Loucy (cell line): ENCODE measurements at regions not wholly inside any gene's neighbourhood (a gene's known extent, or its start where the extent isn't known, plus 50 kb on each side); places are given as distances from the start of the nearest gene placed in this dataset.

Experiments used
- H2AFZ ChIP-seq: fragments of 200-600 bp; sonication (generic); 2 replicates; pipeline ENCODE4 v1.6.0; 2016; ENCODE audit warnings: antibody characterized with exemption, mild to moderate bottlenecking, low read length, moderate library complexity
- H3F3A ChIP-seq: fragments of 200-600 bp; 2 replicates; pipeline ENCODE4 v1.6.0; 2016; ENCODE audit warnings: antibody characterized with exemption, low read depth, mild to moderate bottlenecking
- H3K27me3 ChIP-seq: fragments of 200-600 bp; sonication (generic); 2 replicates; pipeline ENCODE4 v1.6.1; 2014; ENCODE audit warnings: low read length, mild to moderate bottlenecking; ENCODE audit not compliant: insufficient read depth, poor library complexity, severe bottlenecking
- H3K36me3 ChIP-seq: fragments of 200-600 bp; sonication (generic); 2 replicates; pipeline ENCODE4 v1.6.1; 2016; ENCODE audit warnings: low read length; ENCODE audit not compliant: insufficient read depth
- H3K4me1 ChIP-seq: fragments of 200-600 bp; sonication (generic); 2 replicates; pipeline ENCODE4 v1.5.1; 2014; ENCODE audit warnings: low read length, mild to moderate bottlenecking; ENCODE audit not compliant: insufficient read depth, poor library complexity, severe bottlenecking
- H3K4me2 ChIP-seq: fragments of 200-600 bp; sonication (generic); 2 replicates; pipeline ENCODE4 v1.6.0; 2014; ENCODE audit warnings: antibody characterized with exemption, low read length, low read depth, mild to moderate bottlenecking; ENCODE audit not compliant: poor library complexity, severe bottlenecking
- H3K4me3 ChIP-seq: fragments of 200-600 bp; sonication (generic); 2 replicates; pipeline ENCODE4 v1.5.1; 2014; ENCODE audit warnings: low read length, mild to moderate bottlenecking, mixed read lengths; ENCODE audit not compliant: poor library complexity, severe bottlenecking
- H3K79me2 ChIP-seq: fragments of 200-600 bp; sonication (generic); 2 replicates; pipeline ENCODE4 v1.6.1; 2014; ENCODE audit warnings: low read length; ENCODE audit not compliant: insufficient read depth
- H3K9ac ChIP-seq: fragments of 200-600 bp; sonication (generic); 2 replicates; pipeline ENCODE4 v1.6.0; 2014; ENCODE audit warnings: mild to moderate bottlenecking, low read depth, low read length, moderate library complexity; ENCODE audit not compliant: poor library complexity, severe bottlenecking
- H3K9me2 ChIP-seq: fragments of 200-600 bp; sonication (generic); replicated peaks from 2 replicates; pipeline ENCODE4 v1.6.1; 2016; ENCODE audit warnings: low read depth, low read length, mixed read lengths
- H3K9me3 ChIP-seq: fragments of 200-600 bp; sonication (generic); 2 replicates; pipeline ENCODE4 v1.6.1; 2014; ENCODE audit warnings: mild to moderate bottlenecking, antibody characterized with exemption, low read length, low read depth; ENCODE audit not compliant: insufficient read depth
- H4K20me1 ChIP-seq: fragments of 200-600 bp; sonication (generic); 2 replicates; pipeline ENCODE4 v1.6.0; 2014; ENCODE audit warnings: antibody characterized with exemption, low read length, mild to moderate bottlenecking; ENCODE audit not compliant: insufficient read depth, poor library complexity, severe bottlenecking
- CTCF ChIP-seq: fragments of 200-600 bp; sonication (generic); conservative IDR thresholded peaks from 2 replicates; pipeline ENCODE4 v1.5.1; 2014; ENCODE audit warnings: mild to moderate bottlenecking, antibody characterized with exemption, low read length
- EZH2phosphoT487 ChIP-seq: fragments of 200-600 bp; IDR thresholded peaks from 2 replicates; pipeline ENCODE4 v1.6.1; 2018; ENCODE audit warnings: antibody characterized with exemption, mild to moderate bottlenecking, moderate library complexity, borderline replicate concordance

- Histone ChIP-seq H3K27me3 (no peaks in the 10 kb centered on the region), H4K20me1 (no peaks in the 10 kb centered on the region), H3K4me1 (no peaks in the 10 kb centered on the region), H3K4me2 (no peak overlapping the region), H3K9me3 (peaks cover 4% of the 10 kb centered on the region; the same call in 1 of the 2 replicates), H3K79me2 (no peaks in the 10 kb centered on the region), H3K36me3 (no peaks in the 10 kb centered on the region), H3K9ac (no peak overlapping the region), H2AFZ (no peak overlapping the region), H3F3A (no peaks in the 10 kb centered on the region), H3K4me3 (no peak overlapping the region), H3K9me2 (no peaks in the 10 kb centered on the region)
- TF ChIP-seq EZH2phosphoT487 (no peak), CTCF (no peak)
These were observed 2185.6 kb upstream of the CELF4 start for GRCh38 chr18:39751161-39751560.

DNA sequence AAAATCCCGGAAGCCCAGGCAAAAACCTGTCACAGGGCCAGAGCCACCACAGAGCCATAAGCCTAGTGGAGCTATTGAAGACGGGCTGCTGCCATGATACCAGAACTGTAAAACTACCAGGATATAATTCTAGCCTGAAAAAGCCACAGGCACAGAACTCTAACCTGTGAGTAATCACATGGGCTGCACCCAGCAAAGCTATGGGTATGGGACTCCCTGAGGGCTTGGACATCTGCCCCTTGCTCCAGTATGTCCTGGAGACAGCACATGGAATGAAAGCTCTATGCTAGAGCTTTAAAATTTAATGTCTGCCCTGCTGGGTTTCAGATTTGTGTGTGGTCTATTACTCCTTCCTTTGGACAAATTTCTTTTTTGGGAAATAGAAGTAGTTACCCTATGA is 2183.6 kb upstream of the CELF4 start:
- Histone ChIP-seq H3K4me3 (no peak overlapping the region), H3K9ac (no peak overlapping the region), H3K9me2 (no peaks in the 10 kb centered on the region), H3K79me2 (no peaks in the 10 kb centered on the region), H3K27me3 (no peaks in the 10 kb centered on the region), H4K20me1 (no peaks in the 10 kb centered on the region), H2AFZ (no peak overlapping the region), H3K9me3 (peaks cover 4% of the 10 kb centered on the region; the same call in 1 of the 2 replicates), H3K36me3 (no peaks in the 10 kb centered on the region), H3K4me1 (no peaks in the 10 kb centered on the region), H3F3A (no peaks in the 10 kb centered on the region), H3K4me2 (no peak overlapping the region)
- TF ChIP-seq EZH2phosphoT487 (no peak), CTCF (no peak)

GRCh38 chr18:39748727-39749126 is 2183.1 kb upstream of the CELF4 start:
- H3K9ac ChIP-seq: no peak overlapping the region
- H3K79me2 ChIP-seq: no peaks in the 10 kb centered on the region
- H2AFZ ChIP-seq: no peak overlapping the region
- H3K4me1 ChIP-seq: no peaks in the 10 kb centered on the region
- no peaks in the 10 kb centered on the region for H3K9me2 ChIP-seq
- H3K27me3 ChIP-seq: no peaks in the 10 kb centered on the region
- peaks cover 4% of the 10 kb centered on the region; the same call in 1 of the 2 replicates for H3K9me3 ChIP-seq
- no peaks in the 10 kb centered on the region for H3F3A ChIP-seq
- TF ChIP-seq EZH2phosphoT487 (no peak), CTCF (no peak)
- no peak overlapping the region for H3K4me3 ChIP-seq
- H4K20me1 ChIP-seq: no peaks in the 10 kb centered on the region
- H3K36me3 ChIP-seq: no peaks in the 10 kb centered on the region
- H3K4me2 ChIP-seq: no peak overlapping the region
